GM23338 (cell line): ENCODE measurements at regions not wholly inside any gene's neighbourhood (a gene's known extent, or its start where the extent isn't known, plus 50 kb on each side); places are given as distances from the start of the nearest gene placed in this dataset.

Experiments used
- ATAC-seq: fragments of 200-7000 bp; cut with Tn5 transposase; 3 replicates; pipeline ENCODE4 v1.9.1; 2020
- DNase-seq: peaks from one replicate; pipeline ENCODE4 v3.0.0-alpha.2; 2015; ENCODE audit warnings: low spot score
- H2AFZ ChIP-seq: fragments of 200-600 bp; sonication (generic); 2 replicates; pipeline ENCODE4 v1.8.0; 2016; ENCODE audit warnings: antibody characterized with exemption, mild to moderate bottlenecking, moderate library complexity
- H3F3A ChIP-seq: fragments of 200-600 bp; sonication (generic); replicated peaks from 2 replicates; pipeline ENCODE4 v1.8.0; 2017; ENCODE audit warnings: antibody characterized with exemption, mixed run types, low read depth
- H3K27ac ChIP-seq: fragments of 200-600 bp; sonication (generic); 2 replicates; pipeline ENCODE4 v1.6.1; 2016; ENCODE audit warnings: low read depth
- H3K27me3 ChIP-seq: fragments of 200-600 bp; sonication (generic); 2 replicates; pipeline ENCODE4 v1.8.0; 2016; ENCODE audit warnings: mild to moderate bottlenecking, mixed run types, moderate library complexity; ENCODE audit not compliant: insufficient read depth
- H3K36me3 ChIP-seq: fragments of 200-600 bp; sonication (generic); 2 replicates; pipeline ENCODE4 v1.8.0; 2016; ENCODE audit warnings: mild to moderate bottlenecking; ENCODE audit not compliant: insufficient read depth
- H3K4me1 ChIP-seq: fragments of 200-600 bp; sonication (generic); 2 replicates; pipeline ENCODE4 v1.8.0; 2016; ENCODE audit warnings: mild to moderate bottlenecking, moderate library complexity; ENCODE audit not compliant: insufficient read depth
- H3K4me2 ChIP-seq: fragments of 200-600 bp; sonication (generic); 2 replicates; pipeline ENCODE4 v1.7.1; 2017; ENCODE audit warnings: mixed run types
- H3K4me3 ChIP-seq: fragments of 200-600 bp; sonication (generic); 2 replicates; pipeline ENCODE4 v1.6.1; 2016; ENCODE audit warnings: mixed run types
- H3K79me2 ChIP-seq: fragments of 200-600 bp; sonication (generic); replicated peaks from 2 replicates; pipeline ENCODE4 v1.8.0; 2017; ENCODE audit warnings: mild to moderate bottlenecking; ENCODE audit not compliant: insufficient read depth
- H3K9me2 ChIP-seq: fragments of 200-600 bp; sonication (generic); 2 replicates; pipeline ENCODE4 v1.8.0; 2017; ENCODE audit not compliant: insufficient read depth
- H4K20me1 ChIP-seq: fragments of 200-600 bp; sonication (generic); replicated peaks from 2 replicates; pipeline ENCODE4 v1.8.0; 2017; ENCODE audit warnings: mild to moderate bottlenecking; ENCODE audit not compliant: insufficient read depth
- H3K27ac Mint-ChIP-seq: 2 replicates; pipeline ENCODE4 v1.8.0; 2020; ENCODE audit warnings: inconsistent platforms, mild to moderate bottlenecking, moderate library complexity, mixed read lengths
- H3K27me3 Mint-ChIP-seq: 3 replicates; pipeline ENCODE4 v1.8.0; 2022; ENCODE audit warnings: low read depth, mild to moderate bottlenecking, moderate library complexity, mixed read lengths, inconsistent platforms; ENCODE audit not compliant: insufficient read depth, poor library complexity
- H3K36me3 Mint-ChIP-seq: 3 replicates; pipeline ENCODE4 v1.8.0; 2021; ENCODE audit warnings: low read depth, mild to moderate bottlenecking, inconsistent platforms, moderate library complexity, mixed read lengths
- H3K4me1 Mint-ChIP-seq: 3 replicates; pipeline ENCODE4 v1.8.0; 2020; ENCODE audit warnings: mild to moderate bottlenecking, inconsistent platforms, mixed read lengths
- H3K4me3 Mint-ChIP-seq: 3 replicates; pipeline ENCODE4 v1.8.0; 2021; ENCODE audit warnings: moderate library complexity, mild to moderate bottlenecking, inconsistent platforms, mixed read lengths
- H3K9me3 Mint-ChIP-seq: 3 replicates; pipeline ENCODE4 v1.8.0; 2020; ENCODE audit warnings: moderate library complexity, mild to moderate bottlenecking, inconsistent platforms, mixed read lengths
- CREB1 ChIP-seq: fragments of 250-450 bp; sonication (Bioruptor Pico); IDR thresholded peaks from 2 replicates; pipeline ENCODE4 v1.5.0; 2020; ENCODE audit warnings: low read depth, mild to moderate bottlenecking, moderate library complexity
- EZH2 ChIP-seq: fragments of 200-600 bp; sonication (generic); IDR thresholded peaks from one replicate; pipeline ENCODE4 v1.8.0; 2017; ENCODE audit warnings: antibody characterized with exemption, mild to moderate bottlenecking, low read depth; ENCODE audit not compliant: unreplicated experiment
- EZH2phosphoT487 ChIP-seq: fragments of 200-600 bp; sonication (generic); IDR thresholded peaks from one replicate; pipeline ENCODE4 v1.8.1; 2018; ENCODE audit warnings: antibody characterized with exemption; ENCODE audit not compliant: unreplicated experiment
- JUNB ChIP-seq: IDR thresholded peaks from one replicate; pipeline ENCODE4 v1.6.1; 2016; ENCODE audit warnings: antibody characterized with exemption; ENCODE audit not compliant: unreplicated experiment
- NANOG ChIP-seq: IDR thresholded peaks from 2 replicates; pipeline ENCODE4 v1.6.1; 2016; ENCODE audit warnings: antibody characterized with exemption, borderline replicate concordance
- POLR2AphosphoS5 ChIP-seq: IDR thresholded peaks from 2 replicates; pipeline ENCODE4 v1.6.1; 2016; ENCODE audit warnings: antibody characterized with exemption, low read depth
- STAT1 ChIP-seq: IDR thresholded peaks from one replicate; pipeline ENCODE4 v1.6.1; 2016; ENCODE audit warnings: antibody characterized with exemption; ENCODE audit not compliant: unreplicated experiment
- ZNF114 ChIP-seq: fragments of 250-450 bp; sonication (Bioruptor Pico); IDR thresholded peaks from 2 replicates; pipeline ENCODE4 v1.5.0; 2020; ENCODE audit warnings: mild to moderate bottlenecking, moderate library complexity
- ZNF331 ChIP-seq: fragments of 250-450 bp; sonication (Bioruptor Pico); IDR thresholded peaks from 2 replicates; pipeline ENCODE4 v1.5.0; 2020; ENCODE audit warnings: low read depth, mild to moderate bottlenecking, moderate library complexity
- TF ChIP-seq, protein P1 (sequence below): IDR thresholded peaks from one replicate; pipeline ENCODE4 v1.6.1; 2018; ENCODE audit warnings: antibody characterized with exemption; ENCODE audit not compliant: unreplicated experiment
- TF ChIP-seq, protein P2 (sequence below): fragments of 250-450 bp; sonication (Bioruptor Pico); IDR thresholded peaks from 2 replicates; pipeline ENCODE4 v1.5.0; 2020; ENCODE audit warnings: mild to moderate bottlenecking, moderate library complexity
- TF ChIP-seq, protein P3 (sequence below), 2 experiments: fragments of 200-600 bp in 1 of 2; sonication (generic) in 1 of 2; conservative IDR thresholded peaks; 2 replicates each; pipeline versions ENCODE4 v1.5.1 to v1.6.1; 2016 to 2017; ENCODE audit warnings: antibody characterized with exemption in 2 of 2, low read depth in 2 of 2, mild to moderate bottlenecking in 2 of 2, moderate library complexity in 1 of 2
- TF ChIP-seq, protein P4 (sequence below): IDR thresholded peaks from 2 replicates; pipeline ENCODE4 v1.6.1; 2016; ENCODE audit warnings: antibody characterized with exemption

DNA sequence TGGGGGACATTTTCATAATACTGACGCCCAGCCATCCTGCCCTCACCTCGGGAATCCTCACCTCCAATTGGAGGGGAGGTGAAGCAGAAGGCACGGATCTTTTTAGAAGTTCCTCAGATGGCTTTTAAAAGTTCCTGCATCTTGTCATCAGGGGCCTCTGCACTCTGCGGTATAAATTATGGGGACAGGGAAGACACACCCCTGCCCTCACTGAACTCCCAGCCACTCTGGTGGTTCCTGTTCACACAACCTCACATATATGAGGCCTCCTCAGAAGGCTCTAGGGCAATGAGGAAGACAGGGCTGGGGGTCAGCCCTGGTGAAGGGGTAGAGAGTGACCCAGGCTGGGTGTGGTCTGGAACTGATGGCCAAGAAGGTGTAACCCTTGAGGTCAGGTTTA lies 187.0 kb downstream of the SOD2 start:
- H3K9me3 Mint-ChIP-seq: no peaks in the 10 kb centered on the region; the same call in 2 of the 3 replicates
- H3K4me3 ChIP-seq: no peak overlapping the region
- H3K27me3 Mint-ChIP-seq: peaks cover 2% of the 10 kb centered on the region
- no peak for DNase-seq
- no peaks in the 10 kb centered on the region for H3K36me3 Mint-ChIP-seq
- no peaks in the 10 kb centered on the region for H3K27me3 ChIP-seq
- no peak overlapping the region for H3K4me2 ChIP-seq
- no peaks in the 10 kb centered on the region for H3K4me1 ChIP-seq
- ATAC-seq: no peak
- H3K4me3 Mint-ChIP-seq: no peak overlapping the region
- no peaks in the 10 kb centered on the region for H3K79me2 ChIP-seq
- no peaks in the 10 kb centered on the region for H4K20me1 ChIP-seq
- H2AFZ ChIP-seq: no peak overlapping the region
- TF ChIP-seq, protein P1, sequence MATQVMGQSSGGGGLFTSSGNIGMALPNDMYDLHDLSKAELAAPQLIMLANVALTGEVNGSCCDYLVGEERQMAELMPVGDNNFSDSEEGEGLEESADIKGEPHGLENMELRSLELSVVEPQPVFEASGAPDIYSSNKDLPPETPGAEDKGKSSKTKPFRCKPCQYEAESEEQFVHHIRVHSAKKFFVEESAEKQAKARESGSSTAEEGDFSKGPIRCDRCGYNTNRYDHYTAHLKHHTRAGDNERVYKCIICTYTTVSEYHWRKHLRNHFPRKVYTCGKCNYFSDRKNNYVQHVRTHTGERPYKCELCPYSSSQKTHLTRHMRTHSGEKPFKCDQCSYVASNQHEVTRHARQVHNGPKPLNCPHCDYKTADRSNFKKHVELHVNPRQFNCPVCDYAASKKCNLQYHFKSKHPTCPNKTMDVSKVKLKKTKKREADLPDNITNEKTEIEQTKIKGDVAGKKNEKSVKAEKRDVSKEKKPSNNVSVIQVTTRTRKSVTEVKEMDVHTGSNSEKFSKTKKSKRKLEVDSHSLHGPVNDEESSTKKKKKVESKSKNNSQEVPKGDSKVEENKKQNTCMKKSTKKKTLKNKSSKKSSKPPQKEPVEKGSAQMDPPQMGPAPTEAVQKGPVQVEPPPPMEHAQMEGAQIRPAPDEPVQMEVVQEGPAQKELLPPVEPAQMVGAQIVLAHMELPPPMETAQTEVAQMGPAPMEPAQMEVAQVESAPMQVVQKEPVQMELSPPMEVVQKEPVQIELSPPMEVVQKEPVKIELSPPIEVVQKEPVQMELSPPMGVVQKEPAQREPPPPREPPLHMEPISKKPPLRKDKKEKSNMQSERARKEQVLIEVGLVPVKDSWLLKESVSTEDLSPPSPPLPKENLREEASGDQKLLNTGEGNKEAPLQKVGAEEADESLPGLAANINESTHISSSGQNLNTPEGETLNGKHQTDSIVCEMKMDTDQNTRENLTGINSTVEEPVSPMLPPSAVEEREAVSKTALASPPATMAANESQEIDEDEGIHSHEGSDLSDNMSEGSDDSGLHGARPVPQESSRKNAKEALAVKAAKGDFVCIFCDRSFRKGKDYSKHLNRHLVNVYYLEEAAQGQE: no peak
- no peak for TF ChIP-seq JUNB
- no peak for TF ChIP-seq STAT1
- TF ChIP-seq EZH2: no peak
- TF ChIP-seq EZH2phosphoT487: no peak
- no peak for TF ChIP-seq ZNF331 (CRISPR knock-in tag)
- TF ChIP-seq, protein P2, sequence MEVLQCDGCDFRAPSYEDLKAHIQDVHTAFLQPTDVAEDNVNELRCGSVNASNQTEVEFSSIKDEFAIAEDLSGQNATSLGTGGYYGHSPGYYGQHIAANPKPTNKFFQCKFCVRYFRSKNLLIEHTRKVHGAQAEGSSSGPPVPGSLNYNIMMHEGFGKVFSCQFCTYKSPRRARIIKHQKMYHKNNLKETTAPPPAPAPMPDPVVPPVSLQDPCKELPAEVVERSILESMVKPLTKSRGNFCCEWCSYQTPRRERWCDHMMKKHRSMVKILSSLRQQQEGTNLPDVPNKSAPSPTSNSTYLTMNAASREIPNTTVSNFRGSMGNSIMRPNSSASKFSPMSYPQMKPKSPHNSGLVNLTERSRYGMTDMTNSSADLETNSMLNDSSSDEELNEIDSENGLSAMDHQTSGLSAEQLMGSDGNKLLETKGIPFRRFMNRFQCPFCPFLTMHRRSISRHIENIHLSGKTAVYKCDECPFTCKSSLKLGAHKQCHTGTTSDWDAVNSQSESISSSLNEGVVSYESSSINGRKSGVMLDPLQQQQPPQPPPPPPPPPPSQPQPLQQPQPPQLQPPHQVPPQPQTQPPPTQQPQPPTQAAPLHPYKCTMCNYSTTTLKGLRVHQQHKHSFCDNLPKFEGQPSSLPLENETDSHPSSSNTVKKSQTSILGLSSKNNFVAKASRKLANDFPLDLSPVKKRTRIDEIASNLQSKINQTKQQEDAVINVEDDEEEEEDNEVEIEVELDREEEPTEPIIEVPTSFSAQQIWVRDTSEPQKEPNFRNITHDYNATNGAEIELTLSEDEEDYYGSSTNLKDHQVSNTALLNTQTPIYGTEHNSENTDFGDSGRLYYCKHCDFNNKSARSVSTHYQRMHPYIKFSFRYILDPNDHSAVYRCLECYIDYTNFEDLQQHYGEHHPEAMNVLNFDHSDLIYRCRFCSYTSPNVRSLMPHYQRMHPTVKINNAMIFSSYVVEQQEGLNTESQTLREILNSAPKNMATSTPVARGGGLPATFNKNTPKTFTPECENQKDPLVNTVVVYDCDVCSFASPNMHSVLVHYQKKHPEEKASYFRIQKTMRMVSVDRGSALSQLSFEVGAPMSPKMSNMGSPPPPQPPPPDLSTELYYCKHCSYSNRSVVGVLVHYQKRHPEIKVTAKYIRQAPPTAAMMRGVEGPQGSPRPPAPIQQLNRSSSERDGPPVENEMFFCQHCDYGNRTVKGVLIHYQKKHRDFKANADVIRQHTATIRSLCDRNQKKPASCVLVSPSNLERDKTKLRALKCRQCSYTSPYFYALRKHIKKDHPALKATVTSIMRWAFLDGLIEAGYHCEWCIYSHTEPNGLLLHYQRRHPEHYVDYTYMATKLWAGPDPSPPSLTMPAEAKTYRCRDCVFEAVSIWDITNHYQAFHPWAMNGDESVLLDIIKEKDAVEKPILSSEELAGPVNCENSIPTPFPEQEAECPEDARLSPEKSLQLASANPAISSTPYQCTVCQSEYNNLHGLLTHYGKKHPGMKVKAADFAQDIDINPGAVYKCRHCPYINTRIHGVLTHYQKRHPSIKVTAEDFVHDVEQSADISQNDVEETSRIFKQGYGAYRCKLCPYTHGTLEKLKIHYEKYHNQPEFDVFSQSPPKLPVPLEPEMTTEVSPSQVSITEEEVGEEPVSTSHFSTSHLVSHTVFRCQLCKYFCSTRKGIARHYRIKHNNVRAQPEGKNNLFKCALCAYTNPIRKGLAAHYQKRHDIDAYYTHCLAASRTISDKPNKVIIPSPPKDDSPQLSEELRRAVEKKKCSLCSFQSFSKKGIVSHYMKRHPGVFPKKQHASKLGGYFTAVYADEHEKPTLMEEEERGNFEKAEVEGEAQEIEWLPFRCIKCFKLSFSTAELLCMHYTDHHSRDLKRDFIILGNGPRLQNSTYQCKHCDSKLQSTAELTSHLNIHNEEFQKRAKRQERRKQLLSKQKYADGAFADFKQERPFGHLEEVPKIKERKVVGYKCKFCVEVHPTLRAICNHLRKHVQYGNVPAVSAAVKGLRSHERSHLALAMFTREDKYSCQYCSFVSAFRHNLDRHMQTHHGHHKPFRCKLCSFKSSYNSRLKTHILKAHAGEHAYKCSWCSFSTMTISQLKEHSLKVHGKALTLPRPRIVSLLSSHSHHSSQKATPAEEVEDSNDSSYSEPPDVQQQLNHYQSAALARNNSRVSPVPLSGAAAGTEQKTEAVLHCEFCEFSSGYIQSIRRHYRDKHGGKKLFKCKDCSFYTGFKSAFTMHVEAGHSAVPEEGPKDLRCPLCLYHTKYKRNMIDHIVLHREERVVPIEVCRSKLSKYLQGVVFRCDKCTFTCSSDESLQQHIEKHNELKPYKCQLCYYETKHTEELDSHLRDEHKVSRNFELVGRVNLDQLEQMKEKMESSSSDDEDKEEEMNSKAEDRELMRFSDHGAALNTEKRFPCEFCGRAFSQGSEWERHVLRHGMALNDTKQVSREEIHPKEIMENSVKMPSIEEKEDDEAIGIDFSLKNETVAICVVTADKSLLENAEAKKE (CRISPR knock-in tag): no peak
- no peak for TF ChIP-seq NANOG
- TF ChIP-seq ZNF114 (CRISPR knock-in tag): no peak
- TF ChIP-seq, protein P3, sequence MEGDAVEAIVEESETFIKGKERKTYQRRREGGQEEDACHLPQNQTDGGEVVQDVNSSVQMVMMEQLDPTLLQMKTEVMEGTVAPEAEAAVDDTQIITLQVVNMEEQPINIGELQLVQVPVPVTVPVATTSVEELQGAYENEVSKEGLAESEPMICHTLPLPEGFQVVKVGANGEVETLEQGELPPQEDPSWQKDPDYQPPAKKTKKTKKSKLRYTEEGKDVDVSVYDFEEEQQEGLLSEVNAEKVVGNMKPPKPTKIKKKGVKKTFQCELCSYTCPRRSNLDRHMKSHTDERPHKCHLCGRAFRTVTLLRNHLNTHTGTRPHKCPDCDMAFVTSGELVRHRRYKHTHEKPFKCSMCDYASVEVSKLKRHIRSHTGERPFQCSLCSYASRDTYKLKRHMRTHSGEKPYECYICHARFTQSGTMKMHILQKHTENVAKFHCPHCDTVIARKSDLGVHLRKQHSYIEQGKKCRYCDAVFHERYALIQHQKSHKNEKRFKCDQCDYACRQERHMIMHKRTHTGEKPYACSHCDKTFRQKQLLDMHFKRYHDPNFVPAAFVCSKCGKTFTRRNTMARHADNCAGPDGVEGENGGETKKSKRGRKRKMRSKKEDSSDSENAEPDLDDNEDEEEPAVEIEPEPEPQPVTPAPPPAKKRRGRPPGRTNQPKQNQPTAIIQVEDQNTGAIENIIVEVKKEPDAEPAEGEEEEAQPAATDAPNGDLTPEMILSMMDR (conservative IDR thresholded peaks at IDR 0.05; ENCODE audit: low read depth in 2 of 2): no peak
- TF ChIP-seq CREB1 (CRISPR knock-in tag): no peak
- TF ChIP-seq POLR2AphosphoS5: no peak
- TF ChIP-seq, protein P4, sequence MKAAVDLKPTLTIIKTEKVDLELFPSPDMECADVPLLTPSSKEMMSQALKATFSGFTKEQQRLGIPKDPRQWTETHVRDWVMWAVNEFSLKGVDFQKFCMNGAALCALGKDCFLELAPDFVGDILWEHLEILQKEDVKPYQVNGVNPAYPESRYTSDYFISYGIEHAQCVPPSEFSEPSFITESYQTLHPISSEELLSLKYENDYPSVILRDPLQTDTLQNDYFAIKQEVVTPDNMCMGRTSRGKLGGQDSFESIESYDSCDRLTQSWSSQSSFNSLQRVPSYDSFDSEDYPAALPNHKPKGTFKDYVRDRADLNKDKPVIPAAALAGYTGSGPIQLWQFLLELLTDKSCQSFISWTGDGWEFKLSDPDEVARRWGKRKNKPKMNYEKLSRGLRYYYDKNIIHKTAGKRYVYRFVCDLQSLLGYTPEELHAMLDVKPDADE: no peak
- no peak overlapping the region for H3K27ac ChIP-seq
- H3K9me2 ChIP-seq: no peaks in the 10 kb centered on the region
- H3K27ac Mint-ChIP-seq: no peak overlapping the region
- H3F3A ChIP-seq: no peaks in the 10 kb centered on the region
- no peaks in the 10 kb centered on the region for H3K4me1 Mint-ChIP-seq
- H3K36me3 ChIP-seq: no peaks in the 10 kb centered on the region
